CD4-positive, alpha-beta T cell treated with Interleukin-6 at 100 ng/mL for 8 hours (primary cell): ENCODE measurements at regions not wholly inside any gene's neighbourhood (a gene's known extent, or its start where the extent isn't known, plus 50 kb on each side); places are given as distances from the start of the nearest gene placed in this dataset.

ENCODE experiments used
- DNase-seq: peaks from one replicate; pipeline ENCODE4 v3.0.0-alpha.2; 2020; ENCODE audit warnings: mixed read lengths, low spot score

GRCh38 chr2:129766374-129766993, 213.0 kb upstream of the RAB6C start:
- no peak for DNase-seq

GRCh38 chr2:129767346-129768035, 212.0 kb upstream of the RAB6C start:
- DNase-seq: no peak

GRCh38 chr2:129768036-129768386, 211.5 kb upstream of the RAB6C start:
- DNase-seq: no peak

GRCh38 chr2:129768485-129769184, 210.8 kb upstream of the RAB6C start:
- no peak for DNase-seq

GRCh38 chr2:129769185-129769991, 210.1 kb upstream of the RAB6C start:
- no peak for DNase-seq

GRCh38 chr2:129771418-129772189, 207.9 kb upstream of the RAB6C start:
- DNase-seq: no peak

- DNase-seq: no peak
These were observed 207.3 kb upstream of the RAB6C start for GRCh38 chr2:129772190-129772579.

- DNase-seq: no peak
These were observed 203.4 kb upstream of the RAB6C start for GRCh38 chr2:129775952-129776653.

GRCh38 chr2:129777146-129777545, 202.3 kb upstream of the RAB6C start:
- no peak for DNase-seq

GRCh38 chr2:129777762-129778583, 201.5 kb upstream of the RAB6C start:
- no peak for DNase-seq

GRCh38 chr2:129778584-129778877, 200.9 kb upstream of the RAB6C start:
- DNase-seq: no peak

GRCh38 chr2:129779783-129780182, 199.7 kb upstream of the RAB6C start:
- no peak for DNase-seq

GRCh38 chr2:129780316-129781270, 198.9 kb upstream of the RAB6C start:
- DNase-seq: no peak

- no peak for DNase-seq
These were observed 197.5 kb upstream of the RAB6C start for GRCh38 chr2:129781749-129782632.

GRCh38 chr2:129782633-129782990, 196.9 kb upstream of the RAB6C start:
- no peak for DNase-seq

GRCh38 chr2:129784486-129784885, 195.0 kb upstream of the RAB6C start:
- no peak for DNase-seq

- DNase-seq: no peak
These were observed 187.8 kb upstream of the RAB6C start for GRCh38 chr2:129791712-129792111.

- no peak for DNase-seq
These were observed 186.0 kb upstream of the RAB6C start for GRCh38 chr2:129793431-129793902.
